ENCODE measurements at regions not wholly inside any gene's neighbourhood (a gene's known extent, or its start where the extent isn't known, plus 50 kb on each side); places are given as distances from the start of the nearest gene placed in this dataset.

DNA sequence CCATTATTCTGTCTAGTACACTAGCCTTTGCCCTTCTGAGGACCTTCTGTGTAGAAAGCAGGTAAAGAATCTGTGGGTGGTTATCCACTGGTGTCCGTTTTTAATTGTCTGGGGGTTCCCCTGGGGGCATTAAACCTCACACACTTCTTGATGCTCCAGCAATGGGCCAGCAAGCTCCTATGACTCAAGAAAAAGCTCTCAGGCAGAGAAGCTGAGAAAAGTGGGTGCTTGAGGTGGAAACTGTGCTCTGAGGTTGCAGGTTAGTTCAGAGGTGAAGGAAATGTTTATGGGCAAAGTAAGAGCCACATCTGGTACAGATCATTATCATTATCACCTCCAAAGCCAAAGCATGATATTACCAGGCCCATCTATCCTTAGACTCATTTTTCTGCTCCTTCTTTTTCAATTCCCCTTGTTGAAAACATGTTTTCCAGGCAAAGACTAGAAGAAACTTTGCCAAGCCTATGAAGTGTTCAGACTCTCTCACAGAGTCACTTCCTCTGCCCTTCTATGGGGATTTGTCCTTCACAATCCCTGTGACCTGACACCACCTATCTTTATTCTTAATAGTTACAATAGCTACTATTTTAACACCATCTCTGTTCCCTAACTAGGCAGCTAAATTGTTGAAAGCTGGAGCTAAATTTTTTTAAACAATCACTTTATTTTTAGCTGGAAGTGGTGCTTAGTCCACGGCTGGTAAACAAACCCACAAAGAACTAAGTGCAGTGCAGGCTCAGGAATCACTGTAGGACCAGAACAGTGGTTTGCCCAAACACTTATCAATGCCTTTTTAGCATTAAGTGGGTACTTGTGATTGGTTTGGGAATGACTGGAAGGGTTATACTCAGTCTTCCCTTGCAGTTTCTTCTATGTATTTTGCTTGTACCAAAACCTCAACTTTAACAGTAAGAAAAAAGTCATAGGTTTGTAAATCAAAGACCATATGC is 512.8 kb upstream of the POU3F3 start:
- DNase-seq: no peak
- H3K9me3 ChIP-seq: no peaks in the 10 kb centered on the region
- WGBS, 3 donors: 53 to 61% (median 57%) methylated on average over 2 of the region's 2 CpGs
- H3K27ac ChIP-seq: no peak overlapping the region
- H3K4me1 ChIP-seq: no peaks in the 10 kb centered on the region
- no peaks in the 10 kb centered on the region for H3K27me3 ChIP-seq (ENCODE audit: insufficient read depth in 3 of 3, low read length in 2 of 3)
- no peak overlapping the region for H3K4me3 ChIP-seq
- no peak for ATAC-seq
- intact Hi-C loops (cut with DNase I): no loop called here
- TF ChIP-seq, protein P1, sequence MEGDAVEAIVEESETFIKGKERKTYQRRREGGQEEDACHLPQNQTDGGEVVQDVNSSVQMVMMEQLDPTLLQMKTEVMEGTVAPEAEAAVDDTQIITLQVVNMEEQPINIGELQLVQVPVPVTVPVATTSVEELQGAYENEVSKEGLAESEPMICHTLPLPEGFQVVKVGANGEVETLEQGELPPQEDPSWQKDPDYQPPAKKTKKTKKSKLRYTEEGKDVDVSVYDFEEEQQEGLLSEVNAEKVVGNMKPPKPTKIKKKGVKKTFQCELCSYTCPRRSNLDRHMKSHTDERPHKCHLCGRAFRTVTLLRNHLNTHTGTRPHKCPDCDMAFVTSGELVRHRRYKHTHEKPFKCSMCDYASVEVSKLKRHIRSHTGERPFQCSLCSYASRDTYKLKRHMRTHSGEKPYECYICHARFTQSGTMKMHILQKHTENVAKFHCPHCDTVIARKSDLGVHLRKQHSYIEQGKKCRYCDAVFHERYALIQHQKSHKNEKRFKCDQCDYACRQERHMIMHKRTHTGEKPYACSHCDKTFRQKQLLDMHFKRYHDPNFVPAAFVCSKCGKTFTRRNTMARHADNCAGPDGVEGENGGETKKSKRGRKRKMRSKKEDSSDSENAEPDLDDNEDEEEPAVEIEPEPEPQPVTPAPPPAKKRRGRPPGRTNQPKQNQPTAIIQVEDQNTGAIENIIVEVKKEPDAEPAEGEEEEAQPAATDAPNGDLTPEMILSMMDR (IDR thresholded peaks at IDR 0.05): no peak
- no peaks in the 10 kb centered on the region for H3K36me3 ChIP-seq (ENCODE audit: insufficient read depth in 1 of 2, low read depth in 1 of 2)

DNA sequence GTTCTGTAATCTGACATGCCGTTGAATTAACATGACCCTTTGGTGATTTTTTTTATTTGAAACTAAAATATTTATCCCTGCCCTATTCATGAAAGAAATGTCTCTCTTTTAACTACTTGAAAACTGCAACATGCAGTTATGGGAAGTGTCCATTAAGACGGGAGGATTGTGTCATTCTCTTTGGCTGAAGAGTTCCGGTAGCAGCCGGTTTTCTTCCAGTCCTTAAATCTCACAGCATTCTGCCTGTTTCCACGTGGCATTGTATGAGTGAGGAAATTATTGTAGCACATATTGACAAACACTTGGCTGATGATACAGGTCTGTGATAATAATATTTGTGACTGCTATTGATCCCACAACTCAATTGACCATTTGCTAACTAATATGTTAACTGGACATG is 509.6 kb upstream of the POU3F3 start:
- H3K27me3 ChIP-seq (ENCODE audit: insufficient read depth in 3 of 3, low read length in 2 of 3): no peaks in the 10 kb centered on the region
- intact Hi-C loops (cut with DNase I): no loop called here
- no peak for ATAC-seq
- H3K36me3 ChIP-seq (ENCODE audit: insufficient read depth in 1 of 2, low read depth in 1 of 2): no peaks in the 10 kb centered on the region
- no peak for DNase-seq
- H3K27ac ChIP-seq: no peak overlapping the region
- 50 to 62% (median 58%) methylated on average over 5 of the region's 5 CpGs for WGBS, 3 donors
- no peaks in the 10 kb centered on the region for H3K4me1 ChIP-seq
- TF ChIP-seq, protein P1 (IDR thresholded peaks at IDR 0.05): no peak
- no peaks in the 10 kb centered on the region for H3K9me3 ChIP-seq
- H3K4me3 ChIP-seq: no peak overlapping the region

DNA sequence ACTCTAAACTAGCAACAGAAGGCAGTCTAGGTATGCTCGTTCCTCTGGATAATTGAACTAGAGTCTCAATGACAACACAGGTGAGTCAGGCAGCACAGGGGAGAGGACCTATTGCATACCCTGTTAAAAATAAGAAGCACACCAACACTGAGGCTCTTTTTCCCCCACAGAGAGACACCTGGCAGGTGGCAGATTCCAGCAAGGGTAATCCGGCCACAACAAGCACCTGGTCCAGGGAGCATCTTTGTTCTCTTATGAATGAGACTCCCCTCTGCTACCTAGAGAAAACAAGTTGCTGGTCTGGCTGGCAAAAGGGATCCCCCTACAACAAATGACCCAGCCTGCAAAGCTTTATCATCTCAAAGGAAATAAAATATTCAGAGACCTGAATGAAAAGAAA is 508.9 kb upstream of the POU3F3 start:
- no peaks in the 10 kb centered on the region for H3K4me1 ChIP-seq
- WGBS, 3 donors: 76 to 80% (median 79%) methylated on average over 2 of the region's 2 CpGs
- H3K9me3 ChIP-seq: no peaks in the 10 kb centered on the region
- no peak overlapping the region for H3K27ac ChIP-seq
- ATAC-seq: no peak
- H3K4me3 ChIP-seq: no peak overlapping the region
- no peak for DNase-seq
- no peaks in the 10 kb centered on the region for H3K27me3 ChIP-seq (ENCODE audit: insufficient read depth in 3 of 3, low read length in 2 of 3)
- intact Hi-C loops (cut with DNase I): no loop called here
- H3K36me3 ChIP-seq (ENCODE audit: insufficient read depth in 1 of 2, low read depth in 1 of 2): no peaks in the 10 kb centered on the region
- TF ChIP-seq, protein P1 (IDR thresholded peaks at IDR 0.05): no peak

DNA sequence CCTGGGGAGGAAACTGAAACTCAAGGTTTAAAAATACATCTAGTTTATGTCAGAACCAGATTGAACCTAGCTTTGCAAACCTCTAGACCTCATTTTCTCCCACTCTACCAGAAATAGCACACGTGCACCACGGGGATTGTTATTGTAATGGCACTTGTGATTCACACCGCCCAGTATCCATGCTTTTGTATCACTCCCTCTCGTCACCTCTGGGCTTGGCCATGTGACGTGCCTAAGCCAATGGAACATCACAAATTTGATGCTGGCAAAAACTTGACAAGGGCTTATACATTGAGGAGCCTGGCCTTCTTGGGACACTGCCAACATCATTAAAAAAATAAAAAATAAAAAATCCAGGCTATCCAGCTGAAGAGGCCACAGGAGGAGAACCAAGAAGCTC is 495.8 kb upstream of the POU3F3 start:
- H3K27me3 ChIP-seq (ENCODE audit: insufficient read depth in 3 of 3, low read length in 2 of 3): peaks cover 0 to 1% (median 0%) of the 10 kb centered on the region in 3 donors
- no peak overlapping the region for H3K27ac ChIP-seq
- intact Hi-C loops (cut with DNase I): no loop called here
- no peak for DNase-seq
- H3K36me3 ChIP-seq (ENCODE audit: insufficient read depth in 1 of 2, low read depth in 1 of 2): no peaks in the 10 kb centered on the region
- no peaks in the 10 kb centered on the region for H3K9me3 ChIP-seq
- TF ChIP-seq, protein P1 (IDR thresholded peaks at IDR 0.05): no peak
- 67 to 71% (median 69%) methylated on average over 5 of the region's 5 CpGs for WGBS, 3 donors
- H3K4me3 ChIP-seq: no peak overlapping the region
- no peaks in the 10 kb centered on the region for H3K4me1 ChIP-seq
- ATAC-seq: no peak

All from psoas muscle (tissue), 7 donors.